ENCODE measurements at regions not wholly inside any gene's neighbourhood (a gene's known extent, or its start where the extent isn't known, plus 50 kb on each side); places are given as distances from the start of the nearest gene placed in this dataset.

GRCh38 chr19:30712431-30713337, 340.5 kb downstream of the ZNF536 start:
- Histone ChIP-seq H3K36me3 (ENCODE audit: insufficient read depth) (no peaks in the 10 kb centered on the region), H4K20me1 (replicated peaks; ENCODE audit: insufficient read depth) (no peaks in the 10 kb centered on the region), H3K27ac (ENCODE audit: low read depth) (no peak overlapping the region), H3K4me1 (ENCODE audit: insufficient read depth) (no peaks in the 10 kb centered on the region), H3K4me3 (no peak overlapping the region), H3K4me2 (no peak overlapping the region), H2AFZ (no peak overlapping the region), H3K27me3 (ENCODE audit: insufficient read depth) (no peaks in the 10 kb centered on the region), H3K79me2 (replicated peaks; ENCODE audit: insufficient read depth) (no peaks in the 10 kb centered on the region), H3F3A (replicated peaks; ENCODE audit: low read depth) (no peaks in the 10 kb centered on the region), H3K9me2 (ENCODE audit: insufficient read depth) (no peaks in the 10 kb centered on the region)
- Mint-ChIP-seq H3K27ac (no peak overlapping the region), H3K4me3 (no peak overlapping the region), H3K36me3 (ENCODE audit: low read depth) (no peaks in the 10 kb centered on the region), H3K9me3 (no peaks in the 10 kb centered on the region), H3K27me3 (ENCODE audit: insufficient read depth, low read depth, poor library complexity) (peaks cover 1% of the 10 kb centered on the region), H3K4me1 (peaks cover 13% of the 10 kb centered on the region; the same call in 2 of the 3 replicates)
- ATAC-seq (no peak), DNase-seq (ENCODE audit: low spot score) (no peak)
- no peak for TF ChIP-seq EZH2 (IDR thresholded peaks at IDR 0.05; ENCODE audit: low read depth, unreplicated experiment)
- no peak for TF ChIP-seq CREB1 (CRISPR knock-in tag; IDR thresholded peaks at IDR 0.05; ENCODE audit: low read depth)
- no peak for TF ChIP-seq STAT1 (IDR thresholded peaks at IDR 0.05; ENCODE audit: unreplicated experiment)
- TF ChIP-seq ZNF114 (CRISPR knock-in tag; IDR thresholded peaks at IDR 0.05) = no peak
- TF ChIP-seq JUNB (IDR thresholded peaks at IDR 0.05; ENCODE audit: unreplicated experiment) = no peak
- TF ChIP-seq NANOG (IDR thresholded peaks at IDR 0.05; ENCODE audit: borderline replicate concordance) = no peak
- TF ChIP-seq REST (IDR thresholded peaks at IDR 0.05; ENCODE audit: unreplicated experiment) = no peak
- TF ChIP-seq POLR2AphosphoS5 (IDR thresholded peaks at IDR 0.05; ENCODE audit: low read depth) = no peak

GRCh38 chr19:30711826-30712225, 339.6 kb downstream of the ZNF536 start:
- Mint-ChIP-seq H3K27ac (no peak overlapping the region), H3K36me3 (ENCODE audit: low read depth) (no peaks in the 10 kb centered on the region), H3K27me3 (ENCODE audit: insufficient read depth, low read depth, poor library complexity) (peaks cover 1% of the 10 kb centered on the region), H3K4me3 (no peak overlapping the region), H3K9me3 (no peaks in the 10 kb centered on the region), H3K4me1 (peaks cover 13% of the 10 kb centered on the region; the same call in 2 of the 3 replicates)
- Histone ChIP-seq H3K27ac (ENCODE audit: low read depth) (no peak overlapping the region), H3K9me2 (ENCODE audit: insufficient read depth) (no peaks in the 10 kb centered on the region), H3K4me1 (ENCODE audit: insufficient read depth) (no peaks in the 10 kb centered on the region), H3K36me3 (ENCODE audit: insufficient read depth) (no peaks in the 10 kb centered on the region), H3F3A (replicated peaks; ENCODE audit: low read depth) (no peaks in the 10 kb centered on the region), H2AFZ (no peak overlapping the region), H4K20me1 (replicated peaks; ENCODE audit: insufficient read depth) (no peaks in the 10 kb centered on the region), H3K79me2 (replicated peaks; ENCODE audit: insufficient read depth) (no peaks in the 10 kb centered on the region), H3K4me3 (no peak overlapping the region), H3K27me3 (ENCODE audit: insufficient read depth) (no peaks in the 10 kb centered on the region), H3K4me2 (no peak overlapping the region)
- no peak for DNase-seq (ENCODE audit: low spot score)
- no peak for ATAC-seq
- TF ChIP-seq EZH2phosphoT487 (IDR thresholded peaks at IDR 0.05; ENCODE audit: unreplicated experiment) (no peak), POLR2AphosphoS5 (IDR thresholded peaks at IDR 0.05; ENCODE audit: low read depth) (no peak), ZNF114 (CRISPR knock-in tag; IDR thresholded peaks at IDR 0.05) (no peak), STAT1 (IDR thresholded peaks at IDR 0.05; ENCODE audit: unreplicated experiment) (no peak), NANOG (IDR thresholded peaks at IDR 0.05; ENCODE audit: borderline replicate concordance) (no peak), ZNF462 (CRISPR knock-in tag; IDR thresholded peaks at IDR 0.05) (no peak)
